Inferior parietal cortex (tissue), 1 donor: ENCODE measurements at regions not wholly inside any gene's neighbourhood (a gene's known extent, or its start where the extent isn't known, plus 50 kb on each side); places are given as distances from the start of the nearest gene placed in this dataset.
"Not testable (repeated sequence)": the region's sequence is repeated elsewhere in the genome, so short reads cannot be mapped to it uniquely, and the experiment has no call there.

ENCODE experiments used
- DNase-seq: peaks from one replicate; pipeline ENCODE4 v3.0.0-alpha.2; 2016; ENCODE audit errors: extremely low spot score

GRCh38 chrX:52261125-52261462 is 76.4 kb downstream of the MAGED4 start:
- no peak for DNase-seq

GRCh38 chrX:52261463-52262194 is 76.9 kb downstream of the MAGED4 start:
- DNase-seq: peak; percentile 84

- DNase-seq: no peak
Observed at GRCh38 chrX:52262195-52262546, 77.5 kb downstream of the MAGED4 start.

GRCh38 chrX:52263417-52263816 is 78.7 kb downstream of the MAGED4 start:
- DNase-seq: no peak

GRCh38 chrX:52265713-52266112 is 81.0 kb downstream of the MAGED4 start:
- no peak for DNase-seq

- not testable (repeated sequence) for DNase-seq
Observed at GRCh38 chrX:52268502-52268901, 83.8 kb downstream of the MAGED4 start.

- DNase-seq: no peak
Observed at GRCh38 chrX:52270453-52271116, 85.9 kb downstream of the MAGED4 start.

- DNase-seq: no peak
Observed at GRCh38 chrX:52271206-52271605, 86.5 kb downstream of the MAGED4 start.

- DNase-seq: no peak
Observed at GRCh38 chrX:52277666-52278065, 91.2 kb upstream of the XAGE2 start.

GRCh38 chrX:52280812-52281211 is 88.0 kb upstream of the XAGE2 start:
- no peak for DNase-seq

- no peak for DNase-seq
Observed at GRCh38 chrX:52284865-52285264, 84.0 kb upstream of the XAGE2 start.

GRCh38 chrX:52298968-52299367 is 69.9 kb upstream of the XAGE2 start:
- DNase-seq: not testable (repeated sequence)

- DNase-seq: not testable (repeated sequence)
Observed at GRCh38 chrX:52308532-52308931, 60.3 kb upstream of the XAGE2 start.
